Skin of body (tissue), 1 donor: ENCODE measurements at regions not wholly inside any gene's neighbourhood (a gene's known extent, or its start where the extent isn't known, plus 50 kb on each side); places are given as distances from the start of the nearest gene placed in this dataset.

Experiments used
- DNase-seq: peaks from one replicate; lab custom pipeline; 2025; lab: John Stamatoyannopoulos, UW

GRCh38 chr15:68871507-68871906 lies 50.8 kb upstream of the ANP32A start:
- DNase-seq, result no peak

DNA sequence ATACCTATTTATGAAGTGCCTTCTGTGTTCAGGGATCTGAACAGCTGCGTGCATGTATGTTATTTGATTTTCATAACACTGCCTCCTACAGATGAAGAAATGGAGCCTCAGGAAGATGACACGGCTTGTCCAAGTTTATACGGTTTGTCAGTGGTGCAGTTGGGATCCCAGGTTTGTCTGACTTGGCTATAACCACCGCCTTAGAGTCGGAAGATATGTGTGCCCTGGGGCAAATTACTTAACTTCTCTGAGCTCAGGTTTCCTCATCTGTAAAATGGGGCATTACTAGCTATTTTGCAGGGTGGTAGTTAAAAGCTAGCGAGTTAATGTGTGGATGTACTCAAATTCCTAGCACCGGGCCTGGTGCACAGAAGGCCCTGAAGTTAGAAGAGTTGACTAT lies 54.1 kb upstream of the ANP32A start:
- no peak for DNase-seq

GRCh38 chr15:68875377-68876116 lies 54.8 kb upstream of the SPESP1 start:
- DNase-seq, result peak; percentile 82

- DNase-seq, result no peak
Measured at GRCh38 chr15:68877626-68878025, 52.7 kb upstream of the SPESP1 start.

DNA sequence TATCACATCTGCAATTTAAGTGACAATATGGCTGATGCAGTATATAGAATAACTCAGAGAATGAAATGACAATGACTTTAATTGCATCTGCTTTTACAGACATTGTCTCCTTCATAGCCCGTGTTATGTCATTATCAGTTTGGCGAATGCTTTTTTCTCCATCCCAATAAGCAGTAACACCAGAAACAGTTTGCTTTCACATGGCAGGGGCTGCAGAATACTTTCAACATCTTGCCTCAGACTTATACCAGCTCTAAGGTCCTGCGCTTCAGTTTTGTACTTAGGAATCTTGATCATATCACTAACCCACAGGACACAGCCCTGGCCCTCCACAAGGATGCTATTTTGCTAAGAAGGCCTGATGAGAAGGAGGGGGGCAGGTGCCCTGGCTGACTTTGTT lies 49.9 kb upstream of the SPESP1 start:
- DNase-seq, result no peak
